Gastroesophageal sphincter (tissue), 4 donors: ENCODE measurements at regions not wholly inside any gene's neighbourhood (a gene's known extent, or its start where the extent isn't known, plus 50 kb on each side); places are given as distances from the start of the nearest gene placed in this dataset.

ENCODE experiments used
- ATAC-seq: fragments of 150-250 bp; one replicate; pipeline ENCODE4 v1.9.1; 2016; ENCODE audit warnings: mild to moderate bottlenecking, moderate library complexity
- H3K27ac ChIP-seq, 4 donors: fragments of 200-600 bp; sonication (generic) in 3 of 4; 1 replicate in 3 of 4; 2 replicates in 1 of 4; pipeline ENCODE4 v1.5.1; 2016 to 2019
- H3K27me3 ChIP-seq: fragments of 200-600 bp; sonication (generic); one replicate; pipeline ENCODE4 v1.5.1; 2019
- H3K36me3 ChIP-seq, 2 donors: fragments of 200-600 bp; sonication (generic); one replicate each; pipeline ENCODE4 v1.5.1; 2019; ENCODE audit warnings: control low read depth in 1 of 2
- H3K4me1 ChIP-seq, 3 donors: fragments of 200-600 bp; sonication (generic); 1 replicate in 2 of 3; 2 replicates in 1 of 3; pipeline ENCODE4 v1.5.1; 2016 to 2019; ENCODE audit warnings: control low read depth in 2 of 3
- H3K4me3 ChIP-seq, 2 donors: fragments of 200-600 bp; sonication (generic); one replicate each; pipeline ENCODE4 v1.5.1; 2019; ENCODE audit warnings: mild to moderate bottlenecking in 1 of 2, moderate library complexity in 1 of 2
- H3K9me3 ChIP-seq, 3 donors: fragments of 200-600 bp; sonication (generic); one replicate each; pipeline ENCODE4 v1.5.1; 2017 to 2019; ENCODE audit warnings: control low read depth in 2 of 3
- EP300 ChIP-seq: sonication (generic); formaldehyde crosslinking; IDR thresholded peaks from one replicate; pipeline ENCODE4 v1.6.1; 2017; ENCODE audit warnings: antibody characterized with exemption, mild to moderate bottlenecking
- POLR2A ChIP-seq, 2 donors: fragments of 450-650 bp; IDR thresholded peaks; one replicate each; pipeline ENCODE4 v1.6.1; 2017; ENCODE audit warnings: antibody characterized with exemption in 2 of 2, mild to moderate bottlenecking in 2 of 2, moderate library complexity in 1 of 2
- POLR2AphosphoS5 ChIP-seq: sonication (generic); formaldehyde crosslinking; IDR thresholded peaks from one replicate; pipeline ENCODE4 v1.6.1; 2017; ENCODE audit warnings: antibody characterized with exemption
- WGBS, 2 donors: methylation state at CpG; one replicate each; pipeline ENCODE4 v1.1.5; 2018; ENCODE audit warnings: low coverage in 1 of 2; 5-methylcytosine and 5-hydroxymethylcytosine counted together
- TF ChIP-seq, protein P1 (sequence below), 4 experiments: fragments of 200-600 bp in 2 of 4; fragments of 450-650 bp in 2 of 4; sonication (generic) in 1 of 4; IDR thresholded peaks; one replicate each; pipeline ENCODE4 v1.5.1; 2017 to 2019; ENCODE audit warnings: antibody characterized with exemption in 4 of 4, mild to moderate bottlenecking in 2 of 4, moderate library complexity in 2 of 4

GRCh38 chr18:8969639-8970390 lies 132.7 kb upstream of the NDUFV2 start:
- no peaks in the 10 kb centered on the region for H3K36me3 ChIP-seq

GRCh38 chr18:8970843-8971242 lies 131.7 kb upstream of the NDUFV2 start:
- no CpG with 5 or more reads among the region's 6 CpGs for WGBS, 2 donors
- Histone ChIP-seq H3K9me3 (no peaks in the 10 kb centered on the region), H3K4me1 (no peaks in the 10 kb centered on the region), H3K27ac (no peak overlapping the region), H3K36me3 (no peaks in the 10 kb centered on the region), H3K4me3 (no peak overlapping the region), H3K27me3 (no peaks in the 10 kb centered on the region)
- no peak for ATAC-seq
- no peak for TF ChIP-seq POLR2AphosphoS5
- no peak for TF ChIP-seq EP300
- no peak for TF ChIP-seq POLR2A (IDR thresholded peaks at IDR 0.05)
- TF ChIP-seq, protein P1, sequence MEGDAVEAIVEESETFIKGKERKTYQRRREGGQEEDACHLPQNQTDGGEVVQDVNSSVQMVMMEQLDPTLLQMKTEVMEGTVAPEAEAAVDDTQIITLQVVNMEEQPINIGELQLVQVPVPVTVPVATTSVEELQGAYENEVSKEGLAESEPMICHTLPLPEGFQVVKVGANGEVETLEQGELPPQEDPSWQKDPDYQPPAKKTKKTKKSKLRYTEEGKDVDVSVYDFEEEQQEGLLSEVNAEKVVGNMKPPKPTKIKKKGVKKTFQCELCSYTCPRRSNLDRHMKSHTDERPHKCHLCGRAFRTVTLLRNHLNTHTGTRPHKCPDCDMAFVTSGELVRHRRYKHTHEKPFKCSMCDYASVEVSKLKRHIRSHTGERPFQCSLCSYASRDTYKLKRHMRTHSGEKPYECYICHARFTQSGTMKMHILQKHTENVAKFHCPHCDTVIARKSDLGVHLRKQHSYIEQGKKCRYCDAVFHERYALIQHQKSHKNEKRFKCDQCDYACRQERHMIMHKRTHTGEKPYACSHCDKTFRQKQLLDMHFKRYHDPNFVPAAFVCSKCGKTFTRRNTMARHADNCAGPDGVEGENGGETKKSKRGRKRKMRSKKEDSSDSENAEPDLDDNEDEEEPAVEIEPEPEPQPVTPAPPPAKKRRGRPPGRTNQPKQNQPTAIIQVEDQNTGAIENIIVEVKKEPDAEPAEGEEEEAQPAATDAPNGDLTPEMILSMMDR (IDR thresholded peaks at IDR 0.05): no peak

More at GRCh38 chr18:8969639-8970390, 132.7 kb upstream of the NDUFV2 start:
- no peak overlapping the region for H3K27ac ChIP-seq
- H3K4me1 ChIP-seq: no peaks in the 10 kb centered on the region
- ATAC-seq: no peak
- 60 to 70% methylated on average over 1 to 3 of the region's 4 CpGs for WGBS, 2 donors
- H3K27me3 ChIP-seq: no peaks in the 10 kb centered on the region
- no peaks in the 10 kb centered on the region for H3K9me3 ChIP-seq
- no peak for TF ChIP-seq EP300
- no peak for TF ChIP-seq POLR2A (IDR thresholded peaks at IDR 0.05)
- TF ChIP-seq, protein P1 (IDR thresholded peaks at IDR 0.05): no peak
- no peak overlapping the region for H3K4me3 ChIP-seq

DNA sequence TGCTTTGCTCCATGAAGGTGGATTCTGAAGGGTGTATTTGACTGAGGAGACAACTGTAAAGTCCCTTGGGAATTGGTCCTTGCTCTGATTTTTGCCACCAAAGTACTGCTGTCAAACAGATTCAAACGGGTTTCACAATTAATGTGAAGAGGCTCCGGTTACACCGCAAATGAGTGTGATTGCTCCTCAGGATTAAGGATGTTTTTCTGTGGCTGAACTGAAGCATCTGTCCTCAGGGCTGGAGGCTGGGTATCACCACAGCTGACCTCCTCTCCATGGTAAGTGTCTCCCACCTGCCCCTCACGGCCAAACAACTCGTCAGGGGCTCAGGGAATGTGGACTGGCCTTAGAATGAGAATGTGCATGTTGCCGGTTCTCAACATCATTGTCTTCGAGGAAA lies 130.4 kb upstream of the NDUFV2 start:
- ATAC-seq: no peak
- 49 to 80% methylated on average over 3 to 7 of the region's 7 CpGs for WGBS, 2 donors
- no peak for TF ChIP-seq POLR2A (IDR thresholded peaks at IDR 0.05)
- TF ChIP-seq POLR2AphosphoS5: no peak
- TF ChIP-seq, protein P1 (IDR thresholded peaks at IDR 0.05): no peak
- no peak for TF ChIP-seq EP300
- Histone ChIP-seq H3K36me3 (no peaks in the 10 kb centered on the region), H3K9me3 (no peaks in the 10 kb centered on the region), H3K4me3 (no peak overlapping the region), H3K27me3 (no peaks in the 10 kb centered on the region), H3K27ac (no peak overlapping the region), H3K4me1 (no peaks in the 10 kb centered on the region)

- H3K9me3 ChIP-seq: no peaks in the 10 kb centered on the region
- no peak overlapping the region for H3K4me3 ChIP-seq
- no peaks in the 10 kb centered on the region for H3K36me3 ChIP-seq
- H3K27ac ChIP-seq: no peak overlapping the region
- ATAC-seq: no peak
- no peaks in the 10 kb centered on the region for H3K27me3 ChIP-seq
- TF ChIP-seq POLR2A (IDR thresholded peaks at IDR 0.05): no peak
- TF ChIP-seq, protein P1 (IDR thresholded peaks at IDR 0.05): no peak
- TF ChIP-seq EP300: no peak
- no peak for TF ChIP-seq POLR2AphosphoS5
- no peaks in the 10 kb centered on the region for H3K4me1 ChIP-seq
- 64 to 82% methylated on average over 3 to 4 of the region's 4 CpGs for WGBS, 2 donors
These were observed 128.2 kb upstream of the NDUFV2 start for GRCh38 chr18:8974279-8974678.

- Histone ChIP-seq H3K27me3 (no peaks in the 10 kb centered on the region), H3K27ac (no peak overlapping the region), H3K4me3 (no peak overlapping the region), H3K9me3 (no peaks in the 10 kb centered on the region), H3K4me1 (no peaks in the 10 kb centered on the region), H3K36me3 (no peaks in the 10 kb centered on the region)
- WGBS, 2 donors: 44 to 75% methylated on average over 2 of the region's 2 CpGs
- TF ChIP-seq POLR2A (IDR thresholded peaks at IDR 0.05) (no peak), POLR2AphosphoS5 (no peak), EP300 (no peak)
- TF ChIP-seq, protein P1 (IDR thresholded peaks at IDR 0.05): no peak
- no peak for ATAC-seq
These were observed 127.8 kb upstream of the NDUFV2 start for GRCh38 chr18:8974696-8975095.
